ENCODE measurements at regions not wholly inside any gene's neighbourhood (a gene's known extent, or its start where the extent isn't known, plus 50 kb on each side); places are given as distances from the start of the nearest gene placed in this dataset.

- BruUV-seq (replicated peaks), result no TSS peak
- Histone ChIP-seq H2AFZ (ENCODE audit: low read depth, low read length) (no peak overlapping the region), H3K79me2 (ENCODE audit: control insufficient read depth, insufficient read depth, low read length) (no peaks in the 10 kb centered on the region), H3K9me1 (ENCODE audit: control insufficient read depth, insufficient read depth, low read length) (no peaks in the 10 kb centered on the region), H3K4me1 (replicated peaks in 1 of 2; ENCODE audit: control insufficient read depth in 2 of 2, insufficient read depth in 2 of 2, low read length in 2 of 2) (no peaks in the 10 kb centered on the region), H3K27ac (ENCODE audit: extremely low read depth, low read depth, low read length) (no peak overlapping the region), H3K27me3 (ENCODE audit: control insufficient read depth in 2 of 2, insufficient read depth in 2 of 2, low read length in 2 of 2) (no peaks in the 10 kb centered on the region), H3K9me3 (replicated peaks; ENCODE audit: control insufficient read depth, insufficient read depth, low read depth, low read length) (no peaks in the 10 kb centered on the region), H3K36me3 (ENCODE audit: control insufficient read depth, insufficient read depth, low read length) (no peaks in the 10 kb centered on the region), H4K20me1 (replicated peaks; ENCODE audit: control insufficient read depth, insufficient read depth, low read length) (no peaks in the 10 kb centered on the region), H3K9ac (ENCODE audit: insufficient read depth in 1 of 2, low read depth in 2 of 2, low read length in 2 of 2) (no peak overlapping the region), H3K4me2 (ENCODE audit: insufficient read depth, low read length) (no peak overlapping the region), H3K4me3 (no peak overlapping the region)
- TF ChIP-seq MXI1 (IDR thresholded peaks at IDR 0.05; ENCODE audit: low read depth, low read length) (no peak), JUNB (CRISPR knock-in tag; conservative IDR thresholded peaks at IDR 0.05) (no peak), ILK (tag; IDR thresholded peaks at IDR 0.05; ENCODE audit: borderline replicate concordance, low read depth) (no peak), SP1 (CRISPR knock-in tag; IDR thresholded peaks at IDR 0.05) (no peak), RHOXF2B (CRISPR knock-in tag; conservative IDR thresholded peaks at IDR 0.05) (no peak), THRB (CRISPR knock-in tag; conservative IDR thresholded peaks at IDR 0.05) (no peak), GABPB1 (CRISPR knock-in tag; IDR thresholded peaks at IDR 0.05) (no peak), ZKSCAN8 (CRISPR knock-in tag; IDR thresholded peaks at IDR 0.05) (no peak), TGIF2 (CRISPR knock-in tag; IDR thresholded peaks at IDR 0.05) (no peak), ETV5 (CRISPR knock-in tag; IDR thresholded peaks at IDR 0.05; ENCODE audit: low read depth) (no peak), NCOA6 (IDR thresholded peaks at IDR 0.05) (no peak), FOXM1 (IDR thresholded peaks at IDR 0.05; ENCODE audit: low read depth) (no peak), FOXM1 (CRISPR knock-in tag; IDR thresholded peaks at IDR 0.05; ENCODE audit: low read depth) (no peak), WHSC1 (IDR thresholded peaks at IDR 0.05; ENCODE audit: low read length) (no peak), TRIM25 (IDR thresholded peaks at IDR 0.05; ENCODE audit: borderline replicate concordance) (no peak), SMAD4 (CRISPR knock-in tag; conservative IDR thresholded peaks at IDR 0.05) (no peak)
- TF ChIP-seq, protein P1, sequence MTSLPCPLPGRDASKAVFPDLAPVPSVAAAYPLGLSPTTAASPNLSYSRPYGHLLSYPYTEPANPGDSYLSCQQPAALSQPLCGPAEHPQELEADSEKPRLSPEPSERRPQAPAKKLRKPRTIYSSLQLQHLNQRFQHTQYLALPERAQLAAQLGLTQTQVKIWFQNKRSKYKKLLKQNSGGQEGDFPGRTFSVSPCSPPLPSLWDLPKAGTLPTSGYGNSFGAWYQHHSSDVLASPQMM (CRISPR knock-in tag; IDR thresholded peaks at IDR 0.05), result no peak
- DNase-seq (ENCODE audit: extremely low read depth in 1 of 4, low spot score in 3 of 4) (no peak), ATAC-seq (no peak), FAIRE-seq (no peak)
- intact Hi-C loops (cut with micrococcal nuclease), result no loop called here
- POLR2A ChIA-PET, result no interaction called here
- 0% methylated on average over 3 of the region's 3 CpGs for WGBS (ENCODE audit: insufficient coverage, low coverage, missing lambda C conversion rate)
- CTCF ChIA-PET (ENCODE audit: low intra/inter-chr PET ratio), result no interaction called here
- in situ Hi-C loops (cut with MboI), result no loop called here
Measured at GRCh38 chr5:17014686-17015085, 78.6 kb upstream of the MYO10 start.
